Cardiac fibroblast (primary cell): ENCODE measurements at regions not wholly inside any gene's neighbourhood (a gene's known extent, or its start where the extent isn't known, plus 50 kb on each side); places are given as distances from the start of the nearest gene placed in this dataset.

ENCODE experiments used
- DNase-seq, 2 donors: peaks; one replicate each; pipeline versions ENCODE4 v3.0.0 to v3.0.0-alpha.2; 2010; ENCODE audit warnings: low read depth in 2 of 2
- H3K4me3 ChIP-seq, 2 donors: replicated peaks in 1 of 2; 1 replicate in 1 of 2; 2 replicates in 1 of 2; pipeline ENCODE4 v1.5.1; 2011; ENCODE audit warnings: low read depth in 2 of 2, low read length in 2 of 2, mild to moderate bottlenecking in 2 of 2, moderate library complexity in 1 of 2
- CTCF ChIP-seq: IDR thresholded peaks from one replicate; pipeline ENCODE4 v1.5.1; 2011; ENCODE audit warnings: low read depth, mild to moderate bottlenecking, low read length, inconsistent platforms

- peak in 1 of 2 donors; percentile 46 for DNase-seq
- no peak for TF ChIP-seq CTCF
- H3K4me3 ChIP-seq = no peak overlapping the region
Measured at GRCh38 chr1:234726359-234726943, 116.5 kb upstream of the IRF2BP2 start.

GRCh38 chr1:234725177-234726132, 115.5 kb upstream of the IRF2BP2 start:
- peak; percentile 26 to 62 for DNase-seq
- no peak overlapping the region for H3K4me3 ChIP-seq
- no peak for TF ChIP-seq CTCF

GRCh38 chr1:234724516-234725176, 114.7 kb upstream of the IRF2BP2 start:
- peak overlapping the region; percentile 19 to 22 for H3K4me3 ChIP-seq
- DNase-seq = no peak
- TF ChIP-seq CTCF = no peak

GRCh38 chr1:234722904-234723720, 113.1 kb upstream of the IRF2BP2 start:
- DNase-seq = peak; percentile 94 to 97
- H3K4me3 ChIP-seq = peak overlapping the region in 1 of 2 donors; percentile 11
- TF ChIP-seq CTCF = no peak

- no peak for DNase-seq
- no peak overlapping the region for H3K4me3 ChIP-seq
- TF ChIP-seq CTCF = no peak
Measured at GRCh38 chr1:234722270-234722704, 112.3 kb upstream of the IRF2BP2 start.
